ENCODE measurements at regions not wholly inside any gene's neighbourhood (a gene's known extent, or its start where the extent isn't known, plus 50 kb on each side); places are given as distances from the start of the nearest gene placed in this dataset.

DNA sequence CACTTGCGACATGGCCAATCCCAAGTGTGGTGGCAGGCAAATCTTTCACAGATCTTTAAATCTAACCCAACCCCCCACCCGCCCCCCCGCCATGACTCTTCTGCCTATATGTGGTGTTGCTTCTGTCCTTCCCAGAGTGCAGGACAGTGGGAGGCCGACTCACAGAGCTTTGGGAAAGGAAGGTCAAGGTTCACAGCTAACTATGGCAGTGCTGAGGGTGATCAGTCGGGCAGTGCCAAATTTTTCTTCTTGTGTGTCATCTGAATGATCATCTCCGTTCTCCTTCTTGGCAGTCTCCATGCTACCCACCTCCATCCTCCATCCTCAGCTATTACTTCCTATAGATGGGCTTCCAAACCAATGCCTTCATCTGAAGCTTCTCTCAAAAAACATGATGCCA, 129.0 kb upstream of the NFIB start:
- TF ChIP-seq, protein P1, sequence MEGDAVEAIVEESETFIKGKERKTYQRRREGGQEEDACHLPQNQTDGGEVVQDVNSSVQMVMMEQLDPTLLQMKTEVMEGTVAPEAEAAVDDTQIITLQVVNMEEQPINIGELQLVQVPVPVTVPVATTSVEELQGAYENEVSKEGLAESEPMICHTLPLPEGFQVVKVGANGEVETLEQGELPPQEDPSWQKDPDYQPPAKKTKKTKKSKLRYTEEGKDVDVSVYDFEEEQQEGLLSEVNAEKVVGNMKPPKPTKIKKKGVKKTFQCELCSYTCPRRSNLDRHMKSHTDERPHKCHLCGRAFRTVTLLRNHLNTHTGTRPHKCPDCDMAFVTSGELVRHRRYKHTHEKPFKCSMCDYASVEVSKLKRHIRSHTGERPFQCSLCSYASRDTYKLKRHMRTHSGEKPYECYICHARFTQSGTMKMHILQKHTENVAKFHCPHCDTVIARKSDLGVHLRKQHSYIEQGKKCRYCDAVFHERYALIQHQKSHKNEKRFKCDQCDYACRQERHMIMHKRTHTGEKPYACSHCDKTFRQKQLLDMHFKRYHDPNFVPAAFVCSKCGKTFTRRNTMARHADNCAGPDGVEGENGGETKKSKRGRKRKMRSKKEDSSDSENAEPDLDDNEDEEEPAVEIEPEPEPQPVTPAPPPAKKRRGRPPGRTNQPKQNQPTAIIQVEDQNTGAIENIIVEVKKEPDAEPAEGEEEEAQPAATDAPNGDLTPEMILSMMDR (IDR thresholded peaks at IDR 0.05): no peak
- TF ChIP-seq POLR2A (IDR thresholded peaks at IDR 0.05): no peak
- 88 to 93% methylated on average over 6 of the region's 6 CpGs for WGBS, 2 donors
- intact Hi-C loops (cut with DNase I; ENCODE audit: low total_unique reads): no loop called here
- H3K4me3 ChIP-seq (ENCODE audit: low read depth, poor library complexity, severe bottlenecking): no peak overlapping the region
- no peak for DNase-seq (ENCODE audit: low spot score in 2 of 2)

- no peak overlapping the region for H3K4me3 ChIP-seq (ENCODE audit: low read depth, poor library complexity, severe bottlenecking)
- WGBS, 2 donors: 95% methylated on average over 10 of the region's 10 CpGs
- TF ChIP-seq, protein P1 (IDR thresholded peaks at IDR 0.05): no peak
- no peak for TF ChIP-seq POLR2A (IDR thresholded peaks at IDR 0.05)
- no peak for DNase-seq (ENCODE audit: low spot score in 2 of 2)
- intact Hi-C loops (cut with DNase I; ENCODE audit: low total_unique reads): no loop called here
These were observed 128.2 kb upstream of the NFIB start for GRCh38 chr9:14441976-14442651.

DNA sequence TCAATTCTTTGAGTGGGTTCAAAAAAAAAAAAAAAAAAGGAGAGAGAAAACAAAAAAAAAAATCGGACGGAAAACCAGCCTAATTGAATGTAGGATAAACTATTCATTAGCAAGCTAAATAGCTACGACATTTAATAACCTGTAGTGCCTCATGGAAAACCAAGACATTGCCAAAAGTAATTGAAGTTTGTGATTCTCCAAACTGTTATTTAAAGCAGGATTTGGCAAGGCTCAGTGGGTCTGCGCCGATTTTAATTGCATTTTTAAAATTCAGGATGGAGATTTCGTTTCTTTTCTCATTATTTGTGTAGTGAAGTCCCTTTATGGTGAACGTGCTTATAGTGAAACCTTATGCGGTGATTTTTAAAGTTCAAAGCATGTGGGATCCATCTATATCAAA, 127.2 kb upstream of the NFIB start:
- no peak for TF ChIP-seq POLR2A (IDR thresholded peaks at IDR 0.05)
- TF ChIP-seq, protein P1 (IDR thresholded peaks at IDR 0.05): no peak
- intact Hi-C loops (cut with DNase I; ENCODE audit: low total_unique reads): no loop called here
- no peak overlapping the region for H3K4me3 ChIP-seq (ENCODE audit: low read depth, poor library complexity, severe bottlenecking)
- WGBS, 2 donors: 67 to 71% methylated on average over 8 of the region's 8 CpGs
- DNase-seq (ENCODE audit: low spot score in 2 of 2): no peak

DNA sequence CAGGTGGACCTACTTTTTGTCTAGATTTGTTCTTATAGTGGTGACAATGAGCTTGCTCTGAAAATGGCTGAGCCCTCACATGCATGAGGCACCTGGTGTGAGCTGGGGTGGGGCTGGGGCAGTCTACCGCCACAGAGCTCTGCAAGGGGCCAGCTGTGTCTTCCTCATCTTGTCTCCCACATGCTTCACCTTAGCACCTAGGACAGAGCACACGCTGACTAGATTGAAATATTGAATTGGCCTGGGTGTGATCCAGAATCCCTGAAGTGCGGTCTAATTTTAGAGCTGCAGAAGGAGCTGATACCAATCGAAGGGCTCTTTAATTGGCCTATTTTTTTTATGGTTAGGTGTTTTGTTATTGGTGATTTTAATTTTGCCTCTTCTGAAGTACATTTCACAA, 126.1 kb upstream of the NFIB start:
- intact Hi-C loops (cut with DNase I; ENCODE audit: low total_unique reads): no loop called here
- WGBS, 2 donors: 75 to 94% methylated on average over 4 of the region's 4 CpGs
- TF ChIP-seq, protein P1 (IDR thresholded peaks at IDR 0.05): no peak
- no peak for TF ChIP-seq POLR2A (IDR thresholded peaks at IDR 0.05)
- no peak overlapping the region for H3K4me3 ChIP-seq (ENCODE audit: low read depth, poor library complexity, severe bottlenecking)
- DNase-seq (ENCODE audit: low spot score in 2 of 2): no peak

DNA sequence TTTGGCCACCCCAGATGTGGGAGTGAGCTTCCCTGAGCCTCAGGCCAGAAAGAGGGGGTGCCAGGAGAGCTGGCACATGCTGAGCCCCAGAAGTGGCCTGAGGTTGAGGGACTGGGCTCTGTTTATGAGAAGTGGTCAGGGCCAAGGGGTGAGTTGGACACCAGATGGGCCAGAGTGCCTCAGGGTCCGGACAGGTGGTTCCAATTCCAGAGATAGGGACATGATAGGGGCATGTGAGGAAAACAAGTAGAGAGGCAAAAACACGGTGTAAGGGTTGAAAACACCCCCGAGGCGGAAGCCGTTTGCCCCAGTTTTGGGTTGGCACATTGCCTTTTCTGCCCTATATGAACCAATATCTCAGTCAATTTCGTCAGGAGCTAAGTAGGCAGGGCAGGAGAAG, 125.6 kb upstream of the NFIB start:
- intact Hi-C loops (cut with DNase I; ENCODE audit: low total_unique reads): no loop called here
- no peak overlapping the region for H3K4me3 ChIP-seq (ENCODE audit: low read depth, poor library complexity, severe bottlenecking)
- TF ChIP-seq, protein P1 (IDR thresholded peaks at IDR 0.05): no peak
- no peak for TF ChIP-seq POLR2A (IDR thresholded peaks at IDR 0.05)
- WGBS, 2 donors: 78 to 83% methylated on average over 6 of the region's 6 CpGs
- DNase-seq (ENCODE audit: low spot score in 2 of 2): no peak

Data from lower leg skin (tissue), 4 donors.